ENCODE measurements at regions not wholly inside any gene's neighbourhood (a gene's known extent, or its start where the extent isn't known, plus 50 kb on each side); places are given as distances from the start of the nearest gene placed in this dataset.

DNA sequence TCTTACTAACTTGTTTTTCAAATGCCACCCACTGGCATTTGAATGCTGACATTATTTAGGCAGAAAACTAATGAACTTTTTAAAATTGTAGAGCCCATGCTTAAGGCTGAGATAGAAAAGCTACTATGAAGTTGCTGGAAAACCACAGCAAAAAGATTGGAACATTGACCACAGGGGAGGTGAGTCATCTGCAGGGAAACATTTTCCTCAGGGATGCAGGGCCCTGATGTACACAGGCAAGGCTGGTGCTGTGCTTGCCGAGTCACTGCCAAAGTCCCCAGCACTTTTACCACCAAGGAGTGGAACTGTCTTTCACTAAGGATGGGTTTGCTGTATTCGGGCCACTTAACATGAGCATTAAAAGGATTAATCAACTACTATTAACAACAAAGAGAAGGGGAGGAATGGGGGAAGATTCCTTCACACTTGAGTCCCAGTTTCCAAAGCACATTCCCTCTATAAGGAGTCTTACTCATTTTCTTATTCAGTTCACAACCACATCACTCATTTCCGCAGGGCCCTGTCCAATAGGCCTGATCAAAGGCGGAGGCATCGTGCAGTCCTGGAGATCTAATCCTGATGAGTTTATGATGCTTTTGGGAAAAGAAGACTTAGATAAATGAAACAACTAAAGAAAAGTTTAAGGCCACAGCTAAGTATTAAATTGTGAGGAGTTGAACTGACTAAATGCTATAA is 202.9 kb upstream of the NPY2R start:
- H3K9ac ChIP-seq (ENCODE audit: low read length): no peak overlapping the region
- no peaks in the 10 kb centered on the region for H4K20me1 ChIP-seq (ENCODE audit: insufficient read depth)
- TF ChIP-seq JUND (IDR thresholded peaks at IDR 0.05) (peak; percentile 24; the same call in 1 of the 2 replicates), EGR1 (IDR thresholded peaks at IDR 0.05; ENCODE audit: low read depth) (no peak), SRF (IDR thresholded peaks at IDR 0.05; ENCODE audit: low read depth) (no peak), FOSL1 (IDR thresholded peaks at IDR 0.05; ENCODE audit: low read depth) (peak; percentile 26; the same call in 1 of the 2 replicates), TCF7L2 (IDR thresholded peaks at IDR 0.05; ENCODE audit: borderline replicate concordance, extremely low read depth, insufficient read depth, insufficient read length) (no peak), SP1 (IDR thresholded peaks at IDR 0.05; ENCODE audit: low read depth) (no peak)
- TF ChIP-seq, protein P1, sequence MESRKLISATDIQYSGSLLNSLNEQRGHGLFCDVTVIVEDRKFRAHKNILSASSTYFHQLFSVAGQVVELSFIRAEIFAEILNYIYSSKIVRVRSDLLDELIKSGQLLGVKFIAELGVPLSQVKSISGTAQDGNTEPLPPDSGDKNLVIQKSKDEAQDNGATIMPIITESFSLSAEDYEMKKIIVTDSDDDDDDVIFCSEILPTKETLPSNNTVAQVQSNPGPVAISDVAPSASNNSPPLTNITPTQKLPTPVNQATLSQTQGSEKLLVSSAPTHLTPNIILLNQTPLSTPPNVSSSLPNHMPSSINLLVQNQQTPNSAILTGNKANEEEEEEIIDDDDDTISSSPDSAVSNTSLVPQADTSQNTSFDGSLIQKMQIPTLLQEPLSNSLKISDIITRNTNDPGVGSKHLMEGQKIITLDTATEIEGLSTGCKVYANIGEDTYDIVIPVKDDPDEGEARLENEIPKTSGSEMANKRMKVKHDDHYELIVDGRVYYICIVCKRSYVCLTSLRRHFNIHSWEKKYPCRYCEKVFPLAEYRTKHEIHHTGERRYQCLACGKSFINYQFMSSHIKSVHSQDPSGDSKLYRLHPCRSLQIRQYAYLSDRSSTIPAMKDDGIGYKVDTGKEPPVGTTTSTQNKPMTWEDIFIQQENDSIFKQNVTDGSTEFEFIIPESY (IDR thresholded peaks at IDR 0.05; ENCODE audit: extremely low read depth, insufficient replicate concordance, low read length): no peak
- H3K9me2 ChIP-seq (ENCODE audit: insufficient read depth): no peaks in the 10 kb centered on the region
- no peaks in the 10 kb centered on the region for H3K36me3 ChIP-seq (ENCODE audit: control insufficient read depth in 1 of 2, insufficient read depth in 2 of 2, low read length in 2 of 2)
- H3K4me2 ChIP-seq (ENCODE audit: low read length): 0 out of 2 replicates have a peak overlapping the region, but pooled peaks have one; percentile 1
- H3K79me2 ChIP-seq (ENCODE audit: insufficient read depth, low read length): no peaks in the 10 kb centered on the region
- H2AFZ ChIP-seq (ENCODE audit: low read depth, low read length, poor library complexity, severe bottlenecking): no peak overlapping the region
- POLR2A ChIA-PET: no interaction called here
- ATAC-seq: peak; percentile 68
- RAD21 ChIA-PET (ENCODE audit: low non-redundant PET in 1 of 2, low total read pairs in 2 of 2, uncharacterized antibody in 2 of 2, unreplicated experiment in 2 of 2): no interaction called here
- DNase-seq (ENCODE audit: low read depth, low spot score): peak; percentile 15
- no peaks in the 10 kb centered on the region for H3K9me3 ChIP-seq (ENCODE audit: control insufficient read depth in 1 of 2, insufficient read depth in 1 of 2, low read depth in 1 of 2, low read length in 2 of 2)
- intact Hi-C loops (cut with micrococcal nuclease): no loop called here
- BruUV-seq (replicated peaks): no TSS peak
- no peak overlapping the region for H3K4me3 ChIP-seq (replicated peaks in 1 of 2; ENCODE audit: low read depth in 1 of 2, low read length in 2 of 2)
- H3K27ac ChIP-seq (ENCODE audit: low read depth, low read length): no peak overlapping the region
- H3K27me3 ChIP-seq (ENCODE audit: insufficient read depth, low read length): no peaks in the 10 kb centered on the region
- CTCF ChIA-PET: interaction anchor here (1.3 kb wide), 1 partner anchor 21 kb away, joined by 4 read pairs; no protein-coding TSS in a partner anchor
- H3K4me1 ChIP-seq (ENCODE audit: control insufficient read depth in 1 of 2, insufficient read depth in 2 of 2, low read length in 2 of 2): peaks cover 0 to 7% of the 10 kb centered on the region in 2 experiments; a peak in 2 of 4 replicates

Data from HCT116 (cell line).